Ovary (tissue), 3 donors: ENCODE measurements at regions not wholly inside any gene's neighbourhood (a gene's known extent, or its start where the extent isn't known, plus 50 kb on each side); places are given as distances from the start of the nearest gene placed in this dataset.

ENCODE experiments used
- POLR2A ChIP-seq: fragments of 450-650 bp; IDR thresholded peaks from one replicate; pipeline ENCODE4 v1.6.1; 2017; ENCODE audit warnings: antibody characterized with exemption, mild to moderate bottlenecking, moderate library complexity
- TF ChIP-seq, protein P1 (sequence below), 3 donors: fragments of 450-650 bp in 2 of 3; fragments of 200-600 bp in 1 of 3; IDR thresholded peaks; one replicate each; pipeline versions ENCODE4 v1.5.1 to v1.8.0; 2016 to 2022; ENCODE audit warnings: antibody characterized with exemption in 3 of 3, mild to moderate bottlenecking in 1 of 3
- donor health status: DM: no; HTN: no; CAD: no.

DNA sequence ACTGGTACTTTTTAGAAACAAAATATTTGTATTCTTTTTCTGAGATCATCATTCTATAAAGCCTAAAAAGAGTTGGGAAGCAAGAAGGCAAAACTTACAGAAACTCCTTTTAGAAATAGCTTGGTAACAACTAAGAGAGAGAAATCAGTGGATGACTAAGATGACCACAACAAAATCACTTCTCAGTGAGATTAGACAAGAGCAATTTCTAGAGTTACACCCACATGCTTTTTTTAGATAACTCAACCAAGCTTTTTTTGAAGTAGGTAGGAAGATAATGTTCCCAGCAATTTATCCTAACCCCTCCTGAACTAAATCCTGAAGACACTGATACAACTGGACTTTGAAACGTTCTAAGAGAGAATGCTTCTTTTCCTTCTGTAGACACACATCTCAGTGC is 576.4 kb downstream of the SLC6A15 start:
- TF ChIP-seq POLR2A = no peak
- TF ChIP-seq, protein P1, sequence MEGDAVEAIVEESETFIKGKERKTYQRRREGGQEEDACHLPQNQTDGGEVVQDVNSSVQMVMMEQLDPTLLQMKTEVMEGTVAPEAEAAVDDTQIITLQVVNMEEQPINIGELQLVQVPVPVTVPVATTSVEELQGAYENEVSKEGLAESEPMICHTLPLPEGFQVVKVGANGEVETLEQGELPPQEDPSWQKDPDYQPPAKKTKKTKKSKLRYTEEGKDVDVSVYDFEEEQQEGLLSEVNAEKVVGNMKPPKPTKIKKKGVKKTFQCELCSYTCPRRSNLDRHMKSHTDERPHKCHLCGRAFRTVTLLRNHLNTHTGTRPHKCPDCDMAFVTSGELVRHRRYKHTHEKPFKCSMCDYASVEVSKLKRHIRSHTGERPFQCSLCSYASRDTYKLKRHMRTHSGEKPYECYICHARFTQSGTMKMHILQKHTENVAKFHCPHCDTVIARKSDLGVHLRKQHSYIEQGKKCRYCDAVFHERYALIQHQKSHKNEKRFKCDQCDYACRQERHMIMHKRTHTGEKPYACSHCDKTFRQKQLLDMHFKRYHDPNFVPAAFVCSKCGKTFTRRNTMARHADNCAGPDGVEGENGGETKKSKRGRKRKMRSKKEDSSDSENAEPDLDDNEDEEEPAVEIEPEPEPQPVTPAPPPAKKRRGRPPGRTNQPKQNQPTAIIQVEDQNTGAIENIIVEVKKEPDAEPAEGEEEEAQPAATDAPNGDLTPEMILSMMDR (IDR thresholded peaks at IDR 0.05) = no peak
